Nephron (organoid): ENCODE measurements at regions not wholly inside any gene's neighbourhood (a gene's known extent, or its start where the extent isn't known, plus 50 kb on each side); places are given as distances from the start of the nearest gene placed in this dataset.
A peak's percentile ranks its signal among the peaks of the same experiment; 100 is the strongest.

Experiments
- H3K27ac Mint-ChIP-seq, 3 experiments: 2 replicates each; pipeline ENCODE4 v1.8.0; 2020; ENCODE audit warnings: mixed read lengths in 3 of 3, mild to moderate bottlenecking in 2 of 3, moderate library complexity in 1 of 3
- H3K27me3 Mint-ChIP-seq: 2 replicates; pipeline ENCODE4 v1.8.0; 2021; ENCODE audit warnings: low read depth, mild to moderate bottlenecking, moderate library complexity, mixed read lengths
- H3K36me3 Mint-ChIP-seq: 2 replicates; pipeline ENCODE4 v1.8.0; 2020; ENCODE audit warnings: low read depth, mixed read lengths
- H3K4me1 Mint-ChIP-seq: 2 replicates; pipeline ENCODE4 v1.8.0; 2020; ENCODE audit warnings: mixed read lengths
- H3K4me3 Mint-ChIP-seq, 3 experiments: 2 replicates each; pipeline ENCODE4 v1.8.0; 2020; ENCODE audit warnings: mild to moderate bottlenecking in 3 of 3, mixed read lengths in 3 of 3, moderate library complexity in 2 of 3
- H3K9me3 Mint-ChIP-seq: 2 replicates; pipeline ENCODE4 v1.8.0; 2020; ENCODE audit warnings: mixed read lengths
- TF ChIP-seq, protein P1 (sequence below), 3 experiments: fragments of 200-600 bp; sonication (generic); IDR thresholded peaks; one replicate each; pipeline ENCODE4 v1.5.0; 2021; ENCODE audit warnings: antibody characterized with exemption in 3 of 3; ENCODE audit not compliant: unreplicated experiment in 3 of 3

DNA sequence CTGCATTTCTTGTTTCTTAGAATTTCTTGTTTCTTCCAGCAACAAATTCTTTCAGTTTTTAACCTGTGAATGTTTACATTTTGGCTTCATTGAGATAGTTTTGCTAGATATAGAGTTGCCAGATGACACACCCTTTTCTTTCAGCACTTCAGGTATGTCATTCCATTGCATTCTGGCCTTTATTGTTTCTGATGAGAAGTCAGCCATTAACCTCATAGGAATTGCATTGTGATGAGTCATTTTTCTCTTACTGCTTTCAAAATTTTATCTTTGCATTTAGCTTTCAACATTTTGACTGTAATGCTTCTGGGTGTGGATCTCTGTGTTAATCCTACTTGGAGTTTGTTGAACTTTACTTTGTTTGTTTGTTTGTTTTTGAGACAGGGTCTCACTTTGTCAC lies 440.3 kb upstream of the HS3ST5 start:
- TF ChIP-seq, protein P1, sequence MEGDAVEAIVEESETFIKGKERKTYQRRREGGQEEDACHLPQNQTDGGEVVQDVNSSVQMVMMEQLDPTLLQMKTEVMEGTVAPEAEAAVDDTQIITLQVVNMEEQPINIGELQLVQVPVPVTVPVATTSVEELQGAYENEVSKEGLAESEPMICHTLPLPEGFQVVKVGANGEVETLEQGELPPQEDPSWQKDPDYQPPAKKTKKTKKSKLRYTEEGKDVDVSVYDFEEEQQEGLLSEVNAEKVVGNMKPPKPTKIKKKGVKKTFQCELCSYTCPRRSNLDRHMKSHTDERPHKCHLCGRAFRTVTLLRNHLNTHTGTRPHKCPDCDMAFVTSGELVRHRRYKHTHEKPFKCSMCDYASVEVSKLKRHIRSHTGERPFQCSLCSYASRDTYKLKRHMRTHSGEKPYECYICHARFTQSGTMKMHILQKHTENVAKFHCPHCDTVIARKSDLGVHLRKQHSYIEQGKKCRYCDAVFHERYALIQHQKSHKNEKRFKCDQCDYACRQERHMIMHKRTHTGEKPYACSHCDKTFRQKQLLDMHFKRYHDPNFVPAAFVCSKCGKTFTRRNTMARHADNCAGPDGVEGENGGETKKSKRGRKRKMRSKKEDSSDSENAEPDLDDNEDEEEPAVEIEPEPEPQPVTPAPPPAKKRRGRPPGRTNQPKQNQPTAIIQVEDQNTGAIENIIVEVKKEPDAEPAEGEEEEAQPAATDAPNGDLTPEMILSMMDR (IDR thresholded peaks at IDR 0.05; ENCODE audit: unreplicated experiment in 3 of 3), result no peak
- Mint-ChIP-seq H3K4me1 (no peaks in the 10 kb centered on the region), H3K9me3 (peaks cover 2% of the 10 kb centered on the region), H3K36me3 (no peaks in the 10 kb centered on the region), H3K4me3 (no peak overlapping the region), H3K27me3 (no peaks in the 10 kb centered on the region), H3K27ac (no peak overlapping the region)

DNA sequence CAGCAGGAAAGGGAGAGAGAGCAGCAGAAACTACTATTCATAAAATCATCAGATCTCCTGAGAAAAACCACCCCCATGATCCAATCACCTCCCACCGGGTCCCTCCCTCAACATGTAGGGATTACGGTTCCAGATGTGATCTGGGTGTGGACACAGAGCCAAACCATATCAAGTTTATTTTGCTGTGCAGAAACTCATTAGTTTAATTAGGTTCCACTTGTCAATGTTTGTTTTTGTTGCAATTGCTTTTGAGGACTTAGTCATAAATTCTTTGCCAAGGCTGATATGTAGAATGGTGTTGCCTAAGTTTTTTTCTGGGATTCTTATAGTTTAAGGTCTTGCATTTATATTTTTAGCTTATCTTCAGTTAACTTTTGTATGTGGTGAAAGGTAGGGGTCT lies 422.0 kb upstream of the HS3ST5 start:
- peaks cover 3% of the 10 kb centered on the region for H3K9me3 Mint-ChIP-seq
- no peak overlapping the region for H3K4me3 Mint-ChIP-seq
- no peaks in the 10 kb centered on the region for H3K27me3 Mint-ChIP-seq
- no peak overlapping the region for H3K27ac Mint-ChIP-seq
- no peaks in the 10 kb centered on the region for H3K4me1 Mint-ChIP-seq
- no peaks in the 10 kb centered on the region for H3K36me3 Mint-ChIP-seq
- TF ChIP-seq, protein P1 (IDR thresholded peaks at IDR 0.05; ENCODE audit: unreplicated experiment in 3 of 3), result no peak

DNA sequence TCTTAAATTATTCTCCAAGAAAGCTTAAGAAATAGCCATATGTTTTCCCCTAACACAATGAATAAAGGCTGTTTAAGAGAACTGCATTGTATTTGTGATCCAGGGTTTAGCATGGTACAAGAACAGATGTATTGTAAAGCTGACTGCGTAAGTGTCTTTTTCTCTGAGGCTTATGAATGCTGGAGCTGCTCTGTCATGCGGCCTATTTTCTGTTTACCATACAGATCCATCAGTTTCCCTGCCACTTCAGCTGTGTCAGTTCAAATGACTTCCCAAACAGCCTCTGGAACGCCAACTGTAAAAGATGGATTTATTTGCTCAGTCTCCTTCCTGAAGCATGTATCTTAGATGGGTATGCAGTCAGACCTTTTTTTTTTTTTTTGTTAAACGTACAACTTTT lies 419.3 kb upstream of the HS3ST5 start:
- H3K36me3 Mint-ChIP-seq, result no peaks in the 10 kb centered on the region
- H3K27ac Mint-ChIP-seq, result no peak overlapping the region
- H3K9me3 Mint-ChIP-seq, result peaks cover 3% of the 10 kb centered on the region
- TF ChIP-seq, protein P1 (IDR thresholded peaks at IDR 0.05; ENCODE audit: unreplicated experiment in 3 of 3), result no peak
- no peak overlapping the region for H3K4me3 Mint-ChIP-seq
- H3K27me3 Mint-ChIP-seq, result no peaks in the 10 kb centered on the region
- no peaks in the 10 kb centered on the region for H3K4me1 Mint-ChIP-seq

DNA sequence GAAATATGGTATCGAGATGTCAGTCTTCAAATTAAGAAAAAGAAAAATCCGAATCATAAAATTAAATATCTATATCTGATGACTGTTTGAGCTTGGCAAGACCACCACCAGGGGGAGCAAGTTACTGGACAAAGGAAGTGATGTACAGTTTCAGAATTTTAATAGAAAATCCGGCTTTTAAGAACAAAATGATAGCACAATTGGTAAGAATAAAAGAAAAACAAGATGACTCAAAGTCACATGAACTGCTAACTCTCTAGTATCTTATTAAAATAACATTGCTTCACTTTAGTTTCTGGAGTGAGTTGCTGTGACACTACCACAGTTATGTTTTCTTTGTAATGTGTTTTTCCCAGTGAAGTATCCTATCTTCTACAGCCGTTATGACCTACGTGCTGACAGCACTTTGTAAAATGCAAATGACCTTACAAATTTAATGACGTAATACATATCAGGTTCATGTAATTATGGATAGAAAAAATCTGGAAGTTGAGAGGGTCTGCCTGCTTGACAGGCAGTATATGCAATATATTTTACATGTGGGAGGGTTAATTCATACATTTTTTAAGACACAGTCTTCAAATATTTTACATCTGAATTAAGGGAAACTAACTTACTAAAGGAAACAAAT lies 405.3 kb upstream of the HS3ST5 start:
- peaks cover 5% of the 10 kb centered on the region for H3K4me1 Mint-ChIP-seq
- no peaks in the 10 kb centered on the region for H3K27me3 Mint-ChIP-seq
- H3K36me3 Mint-ChIP-seq, result no peaks in the 10 kb centered on the region
- H3K9me3 Mint-ChIP-seq, result no peaks in the 10 kb centered on the region
- H3K4me3 Mint-ChIP-seq, result no peak overlapping the region
- TF ChIP-seq, protein P1 (IDR thresholded peaks at IDR 0.05; ENCODE audit: unreplicated experiment in 3 of 3), result peak; percentile 79 to 92 (median 82)
- peak overlapping the region in 1 of 3 experiments; percentile 5 for H3K27ac Mint-ChIP-seq

DNA sequence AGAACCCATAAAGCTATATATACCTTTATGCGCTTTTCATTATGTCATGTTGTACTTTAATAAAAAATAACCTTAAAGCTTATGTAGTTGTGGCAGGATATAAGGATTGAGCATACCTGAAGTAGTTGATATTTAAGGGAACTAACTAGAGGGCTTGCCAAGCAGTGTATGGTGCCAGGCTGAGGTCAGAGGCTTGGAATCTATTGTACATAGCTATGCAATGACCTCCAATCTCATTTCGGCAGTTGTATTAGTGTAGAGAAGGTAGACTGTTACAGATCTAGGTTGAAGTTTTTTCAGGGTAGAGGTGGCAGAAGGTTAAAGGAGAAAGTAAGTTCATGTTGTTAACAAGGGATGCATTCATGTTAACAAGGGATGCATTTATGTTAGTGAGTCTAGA lies 397.7 kb upstream of the HS3ST5 start:
- no peaks in the 10 kb centered on the region for H3K36me3 Mint-ChIP-seq
- H3K9me3 Mint-ChIP-seq, result peaks cover 2% of the 10 kb centered on the region
- H3K27ac Mint-ChIP-seq, result no peak overlapping the region
- H3K4me1 Mint-ChIP-seq, result no peaks in the 10 kb centered on the region
- TF ChIP-seq, protein P1 (IDR thresholded peaks at IDR 0.05; ENCODE audit: unreplicated experiment in 3 of 3), result no peak
- H3K4me3 Mint-ChIP-seq, result no peak overlapping the region
- no peaks in the 10 kb centered on the region for H3K27me3 Mint-ChIP-seq

DNA sequence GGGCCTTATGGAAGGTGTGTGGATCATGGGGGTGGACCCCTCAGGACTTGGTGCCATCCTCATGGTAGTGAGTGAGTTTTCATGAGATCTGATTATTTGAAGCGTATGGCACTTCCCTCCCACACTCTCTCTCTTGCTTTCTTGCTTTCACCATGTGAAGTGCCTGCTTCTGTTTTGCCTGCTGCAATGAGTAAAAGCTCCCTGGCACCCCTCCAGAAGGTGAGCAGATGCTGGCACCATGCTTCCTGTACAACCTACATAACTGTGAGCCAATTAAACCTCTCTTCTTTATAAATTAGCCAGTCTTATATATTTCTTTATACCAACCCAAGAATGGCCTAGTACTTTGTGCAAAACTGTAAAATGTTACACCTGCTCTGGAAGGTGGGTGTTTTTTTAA lies 396.8 kb upstream of the HS3ST5 start:
- H3K27ac Mint-ChIP-seq, result no peak overlapping the region
- H3K36me3 Mint-ChIP-seq, result no peaks in the 10 kb centered on the region
- H3K27me3 Mint-ChIP-seq, result no peaks in the 10 kb centered on the region
- H3K4me1 Mint-ChIP-seq, result no peaks in the 10 kb centered on the region
- no peak overlapping the region for H3K4me3 Mint-ChIP-seq
- H3K9me3 Mint-ChIP-seq, result peaks cover 2% of the 10 kb centered on the region
- TF ChIP-seq, protein P1 (IDR thresholded peaks at IDR 0.05; ENCODE audit: unreplicated experiment in 3 of 3), result no peak
